ENCODE measurements at regions not wholly inside any gene's neighbourhood (a gene's known extent, or its start where the extent isn't known, plus 50 kb on each side); places are given as distances from the start of the nearest gene placed in this dataset.

- H3K4me1 ChIP-seq (replicated peaks in 1 of 2; ENCODE audit: control insufficient read depth in 2 of 2, insufficient read depth in 2 of 2, low read length in 2 of 2) = no peaks in the 10 kb centered on the region; a peak in 2 of 5 replicates
- no peaks in the 10 kb centered on the region; the same call in 1 of the 2 replicates for H3K9me3 ChIP-seq (replicated peaks; ENCODE audit: control insufficient read depth, insufficient read depth, low read depth, low read length)
- no peaks in the 10 kb centered on the region for H4K20me1 ChIP-seq (replicated peaks; ENCODE audit: control insufficient read depth, insufficient read depth, low read length)
- no peak overlapping the region for H3K4me2 ChIP-seq (ENCODE audit: insufficient read depth, low read length)
- ChIA-PET CTCF (ENCODE audit: low intra/inter-chr PET ratio) (no interaction called here), POLR2A (interaction anchor here (0.6 kb wide), 1 partner anchor 453 kb away, joined by 3 read pairs; no protein-coding TSS in a partner anchor)
- no peak overlapping the region for H3K9ac ChIP-seq (ENCODE audit: insufficient read depth in 1 of 2, low read depth in 2 of 2, low read length in 2 of 2)
- H3K27ac ChIP-seq (ENCODE audit: extremely low read depth, low read depth, low read length) = no peak overlapping the region
- WGBS (ENCODE audit: insufficient coverage, low coverage, missing lambda C conversion rate) = 45% methylated on average over 3 of the region's 3 CpGs
- no peaks in the 10 kb centered on the region for H3K9me1 ChIP-seq (ENCODE audit: control insufficient read depth, insufficient read depth, low read length)
- TF ChIP-seq CEBPG (CRISPR knock-in tag; IDR thresholded peaks at IDR 0.05) (no peak), CEBPG (tag; conservative IDR thresholded peaks at IDR 0.05 in 1 of 2, IDR thresholded peaks at IDR 0.05 in 1 of 2) (no peak), NELFE (IDR thresholded peaks at IDR 0.05; ENCODE audit: insufficient read depth, insufficient read length) (no peak), GATAD2B (IDR thresholded peaks at IDR 0.05; ENCODE audit: borderline replicate concordance) (no peak), JUNB (CRISPR knock-in tag; conservative IDR thresholded peaks at IDR 0.05) (no peak), ZNF77 (CRISPR knock-in tag; IDR thresholded peaks at IDR 0.05) (no peak), PHF20 (IDR thresholded peaks at IDR 0.05; ENCODE audit: partially characterized antibody) (no peak), NFE2L1 (tag; IDR thresholded peaks at IDR 0.05; ENCODE audit: borderline replicate concordance, low read depth) (no peak), ZNF431 (CRISPR knock-in tag; IDR thresholded peaks at IDR 0.05) (no peak), LARP7 (IDR thresholded peaks at IDR 0.05) (no peak), TAF1 (IDR thresholded peaks at IDR 0.05; ENCODE audit: control insufficient read depth, extremely low read depth, insufficient read depth, low read length, severe bottlenecking) (no peak), DDX20 (tag; IDR thresholded peaks at IDR 0.05; ENCODE audit: low read depth) (no peak), FOXK1 (CRISPR knock-in tag; IDR thresholded peaks at IDR 0.05; ENCODE audit: borderline replicate concordance) (no peak), ZHX1 (conservative IDR thresholded peaks at IDR 0.05; ENCODE audit: low read length) (no peak), ZNF561 (CRISPR knock-in tag; conservative IDR thresholded peaks at IDR 0.05) (no peak), ERF (CRISPR knock-in tag; IDR thresholded peaks at IDR 0.05) (no peak)
- DNase-seq (ENCODE audit: extremely low read depth in 1 of 4, low spot score in 3 of 4) = no peak
- H2AFZ ChIP-seq (ENCODE audit: low read depth, low read length) = no peak overlapping the region
- no peaks in the 10 kb centered on the region for H3K27me3 ChIP-seq (ENCODE audit: control insufficient read depth in 2 of 2, insufficient read depth in 2 of 2, low read length in 2 of 2)
- ATAC-seq = no peak
- BruUV-seq (replicated peaks) = no TSS peak
- in situ Hi-C loops (cut with MboI) = no loop called here
- no peaks in the 10 kb centered on the region for H3K79me2 ChIP-seq (ENCODE audit: control insufficient read depth, insufficient read depth, low read length)
- no peaks in the 10 kb centered on the region for H3K36me3 ChIP-seq (ENCODE audit: control insufficient read depth, insufficient read depth, low read length)
- no peak for FAIRE-seq
- no peak overlapping the region for H3K4me3 ChIP-seq
- intact Hi-C loops (cut with micrococcal nuclease) = no loop called here
These were observed 103.8 kb downstream of the TMEM17 start for GRCh38 chr2:62402156-62402555.
